IPS-18c (cell line): ENCODE measurements at regions not wholly inside any gene's neighbourhood (a gene's known extent, or its start where the extent isn't known, plus 50 kb on each side); places are given as distances from the start of the nearest gene placed in this dataset.

Source experiments
- H3K4me3 ChIP-seq: 2 replicates; pipeline ENCODE4 v1.7.0; 2013; ENCODE audit warnings: low read depth, mild to moderate bottlenecking, low read length, moderate library complexity; ENCODE audit not compliant: insufficient read depth
- H3K9me3 ChIP-seq: one replicate; pipeline ENCODE4 v1.6.1; 2013; ENCODE audit warnings: mild to moderate bottlenecking, low read length, moderate library complexity; ENCODE audit not compliant: control insufficient read depth, insufficient read depth

GRCh38 chr16:87006789-87007745 lies 310.1 kb downstream of the C16orf95 start:
- no peak overlapping the region for H3K4me3 ChIP-seq
- peaks cover 4% of the 10 kb centered on the region for H3K9me3 ChIP-seq

GRCh38 chr16:87007907-87008306 lies 309.3 kb downstream of the C16orf95 start:
- Histone ChIP-seq H3K4me3 (no peak overlapping the region), H3K9me3 (peaks cover 4% of the 10 kb centered on the region)

- Histone ChIP-seq H3K9me3 (peaks cover 4% of the 10 kb centered on the region), H3K4me3 (no peak overlapping the region)
Observed at GRCh38 chr16:87008664-87009063, 308.5 kb downstream of the C16orf95 start.

- H3K9me3 ChIP-seq, result no peaks in the 10 kb centered on the region
- H3K4me3 ChIP-seq, result no peak overlapping the region
Observed at GRCh38 chr16:87012954-87013938, 303.9 kb downstream of the C16orf95 start.

GRCh38 chr16:87014112-87014511 lies 303.1 kb downstream of the C16orf95 start:
- H3K9me3 ChIP-seq, result no peaks in the 10 kb centered on the region
- H3K4me3 ChIP-seq, result no peak overlapping the region

- H3K4me3 ChIP-seq, result no peak overlapping the region
- no peaks in the 10 kb centered on the region for H3K9me3 ChIP-seq
Observed at GRCh38 chr16:87015021-87015420, 302.2 kb downstream of the C16orf95 start.

- H3K4me3 ChIP-seq, result no peak overlapping the region
- H3K9me3 ChIP-seq, result no peaks in the 10 kb centered on the region
Observed at GRCh38 chr16:87016046-87017035, 300.9 kb downstream of the C16orf95 start.

GRCh38 chr16:87017371-87018012 lies 299.7 kb downstream of the C16orf95 start:
- no peak overlapping the region for H3K4me3 ChIP-seq

GRCh38 chr16:87025676-87026075 lies 291.5 kb downstream of the C16orf95 start:
- H3K4me3 ChIP-seq, result no peak overlapping the region

More at GRCh38 chr16:87017371-87018012, 299.7 kb downstream of the C16orf95 start:
- no peaks in the 10 kb centered on the region for H3K9me3 ChIP-seq

GRCh38 chr16:87027056-87027616 lies 290.1 kb downstream of the C16orf95 start:
- no peaks in the 10 kb centered on the region for H3K9me3 ChIP-seq
- no peak overlapping the region for H3K4me3 ChIP-seq

More at GRCh38 chr16:87025676-87026075, 291.5 kb downstream of the C16orf95 start:
- no peaks in the 10 kb centered on the region for H3K9me3 ChIP-seq

- no peak overlapping the region for H3K4me3 ChIP-seq
- H3K9me3 ChIP-seq, result no peaks in the 10 kb centered on the region
Observed at GRCh38 chr16:87028481-87029320, 288.5 kb downstream of the C16orf95 start.

- H3K4me3 ChIP-seq, result no peak overlapping the region
- H3K9me3 ChIP-seq, result peaks cover 2% of the 10 kb centered on the region
Observed at GRCh38 chr16:87032554-87032953, 284.6 kb downstream of the C16orf95 start.

GRCh38 chr16:87033021-87033471 lies 284.1 kb downstream of the C16orf95 start:
- Histone ChIP-seq H3K9me3 (peaks cover 2% of the 10 kb centered on the region), H3K4me3 (no peak overlapping the region)

- no peak overlapping the region for H3K4me3 ChIP-seq
- H3K9me3 ChIP-seq, result peaks cover 2% of the 10 kb centered on the region
Observed at GRCh38 chr16:87033541-87034300, 283.5 kb downstream of the C16orf95 start.
